LNCAP (cell line): ENCODE measurements at regions not wholly inside any gene's neighbourhood (a gene's known extent, or its start where the extent isn't known, plus 50 kb on each side); places are given as distances from the start of the nearest gene placed in this dataset.

Experiments
- TF ChIP-seq, protein P1 (sequence below): fragments of 450-650 bp; IDR thresholded peaks from 2 replicates; pipeline ENCODE4 v1.5.1; 2017; ENCODE audit warnings: mild to moderate bottlenecking

GRCh38 chr22:27003297-27003696 lies 345.9 kb downstream of the MIAT start:
- TF ChIP-seq, protein P1, sequence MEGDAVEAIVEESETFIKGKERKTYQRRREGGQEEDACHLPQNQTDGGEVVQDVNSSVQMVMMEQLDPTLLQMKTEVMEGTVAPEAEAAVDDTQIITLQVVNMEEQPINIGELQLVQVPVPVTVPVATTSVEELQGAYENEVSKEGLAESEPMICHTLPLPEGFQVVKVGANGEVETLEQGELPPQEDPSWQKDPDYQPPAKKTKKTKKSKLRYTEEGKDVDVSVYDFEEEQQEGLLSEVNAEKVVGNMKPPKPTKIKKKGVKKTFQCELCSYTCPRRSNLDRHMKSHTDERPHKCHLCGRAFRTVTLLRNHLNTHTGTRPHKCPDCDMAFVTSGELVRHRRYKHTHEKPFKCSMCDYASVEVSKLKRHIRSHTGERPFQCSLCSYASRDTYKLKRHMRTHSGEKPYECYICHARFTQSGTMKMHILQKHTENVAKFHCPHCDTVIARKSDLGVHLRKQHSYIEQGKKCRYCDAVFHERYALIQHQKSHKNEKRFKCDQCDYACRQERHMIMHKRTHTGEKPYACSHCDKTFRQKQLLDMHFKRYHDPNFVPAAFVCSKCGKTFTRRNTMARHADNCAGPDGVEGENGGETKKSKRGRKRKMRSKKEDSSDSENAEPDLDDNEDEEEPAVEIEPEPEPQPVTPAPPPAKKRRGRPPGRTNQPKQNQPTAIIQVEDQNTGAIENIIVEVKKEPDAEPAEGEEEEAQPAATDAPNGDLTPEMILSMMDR = no peak

GRCh38 chr22:27004434-27004833 lies 347.0 kb downstream of the MIAT start:
- TF ChIP-seq, protein P1 = no peak

- TF ChIP-seq, protein P1 = no peak
Measured at GRCh38 chr22:27008454-27008853, 351.1 kb downstream of the MIAT start.

GRCh38 chr22:27011133-27011532 lies 353.7 kb downstream of the MIAT start:
- TF ChIP-seq, protein P1 = no peak

- TF ChIP-seq, protein P1 = no peak
Measured at GRCh38 chr22:27011717-27012116, 354.3 kb downstream of the MIAT start.

DNA sequence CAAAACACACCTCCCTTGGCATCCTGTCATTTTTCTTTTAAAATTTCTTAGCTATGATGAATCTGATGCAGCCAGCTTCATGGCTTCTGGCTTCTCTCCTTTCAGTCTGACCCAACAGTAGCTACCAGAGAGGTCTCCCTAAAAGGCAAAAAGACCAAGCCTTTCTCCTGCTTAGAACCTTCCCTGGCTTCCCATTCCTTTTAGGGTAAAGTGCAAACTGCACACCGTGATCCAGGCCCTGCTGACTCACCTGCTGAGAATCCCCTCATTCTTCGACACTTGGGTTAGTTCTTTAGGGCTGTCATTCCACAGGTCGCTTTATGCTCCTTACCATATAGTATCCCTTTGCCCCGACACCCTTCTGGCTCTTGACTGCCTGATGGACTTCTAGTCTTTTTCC lies 362.4 kb downstream of the MIAT start:
- TF ChIP-seq, protein P1 = no peak

- TF ChIP-seq, protein P1 = no peak
Measured at GRCh38 chr22:27022274-27022895, 365.0 kb downstream of the MIAT start.

DNA sequence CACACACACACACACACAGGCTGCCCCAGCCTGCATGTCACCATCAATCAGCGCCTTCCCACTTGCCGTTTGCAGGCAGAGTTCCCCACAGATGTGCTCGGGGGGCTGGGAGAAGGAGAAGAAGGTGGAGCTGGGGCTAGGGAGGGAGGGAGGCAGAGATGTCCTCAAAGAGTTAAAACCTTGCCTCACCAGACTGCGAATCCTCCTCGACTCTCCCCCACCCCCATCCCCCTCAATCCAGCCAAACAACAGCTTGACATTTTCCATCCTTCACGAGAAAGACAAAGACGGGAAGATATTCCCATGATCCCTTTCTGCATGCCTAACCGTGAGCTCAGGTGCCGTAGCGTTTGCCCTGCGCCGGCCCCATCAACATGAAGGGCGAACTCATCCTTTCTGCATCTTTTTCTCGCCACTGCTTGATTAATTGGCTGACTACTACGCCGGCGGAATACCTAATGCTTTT lies 365.5 kb downstream of the MIAT start:
- TF ChIP-seq, protein P1 = no peak
